ENCODE measurements at regions not wholly inside any gene's neighbourhood (a gene's known extent, or its start where the extent isn't known, plus 50 kb on each side); places are given as distances from the start of the nearest gene placed in this dataset.

- no peak for DNase-seq
Measured at GRCh38 chr19:31223740-31224534, 125.3 kb downstream of the TSHZ3 start.

- DNase-seq: peak; percentile 59
Measured at GRCh38 chr19:31220540-31220939, 128.7 kb downstream of the TSHZ3 start.

DNA sequence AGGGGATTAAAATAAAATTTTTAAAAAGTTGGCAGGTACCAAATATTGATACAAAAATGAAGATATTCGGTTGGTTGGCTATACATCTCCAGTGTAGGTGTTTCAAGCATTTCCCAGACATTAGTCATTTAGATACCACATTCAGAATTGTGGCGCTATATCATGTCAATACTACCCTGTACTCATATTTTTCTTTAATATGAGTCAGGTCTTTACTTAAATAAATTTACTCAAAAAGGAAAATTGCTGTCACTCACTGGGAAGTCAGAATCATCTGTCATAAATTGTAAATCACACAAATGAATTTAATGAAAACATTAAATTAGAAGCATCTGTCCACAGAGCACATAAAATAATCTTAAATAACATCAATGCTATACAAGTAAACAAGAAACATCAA, 134.2 kb downstream of the TSHZ3 start:
- DNase-seq: peak; percentile 83

DNA sequence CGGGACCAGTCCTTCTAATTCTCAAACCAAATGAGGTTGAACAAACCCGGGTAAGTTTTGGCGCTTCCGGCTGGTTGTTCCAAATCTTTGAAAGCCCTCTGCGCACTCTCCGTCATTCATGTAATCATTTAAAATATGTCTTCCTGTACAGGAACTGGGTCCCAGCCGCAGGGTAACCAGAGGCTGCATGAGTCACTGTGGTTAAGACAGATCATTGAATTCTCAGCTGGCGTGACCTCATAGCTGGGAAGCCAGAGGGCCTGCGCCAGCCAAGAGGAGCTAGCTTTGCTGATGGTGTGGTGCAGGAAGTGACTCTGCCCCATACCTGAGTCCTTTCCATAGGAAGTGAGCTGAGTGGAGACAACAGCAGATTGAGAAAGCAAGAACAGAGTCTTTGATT, 135.2 kb downstream of the TSHZ3 start:
- DNase-seq: peak; percentile 97

- DNase-seq: no peak
Measured at GRCh38 chr19:31211088-31211487, 138.1 kb downstream of the TSHZ3 start.

DNA sequence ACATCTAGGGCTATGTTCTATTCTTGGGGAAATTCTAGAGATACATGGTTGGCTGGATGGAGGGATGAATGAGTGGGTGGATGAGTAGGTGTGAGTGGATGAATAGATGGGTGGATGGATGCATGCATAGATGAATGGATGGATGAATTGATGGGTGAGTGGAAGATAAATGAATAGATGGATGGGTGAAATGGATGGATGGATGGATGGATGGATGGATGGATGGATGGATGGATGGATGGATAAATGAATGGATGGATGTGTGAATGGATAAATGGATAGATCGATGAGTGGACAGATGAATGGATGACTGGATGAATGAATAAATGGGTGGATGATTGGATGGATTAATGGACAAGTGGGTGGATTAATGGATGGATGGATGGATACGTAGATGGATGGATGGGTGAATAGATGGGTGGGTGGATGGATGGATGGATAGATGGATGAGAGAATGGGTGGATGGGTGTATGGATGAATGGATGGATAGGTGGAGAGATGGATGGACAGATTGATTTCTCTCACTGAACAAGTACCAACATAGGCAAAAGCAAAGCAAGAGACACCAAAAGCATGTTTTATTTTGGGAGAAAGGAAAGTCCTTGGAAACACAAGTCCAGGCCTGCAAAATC, 143.2 kb downstream of the TSHZ3 start:
- no peak for DNase-seq

DNA sequence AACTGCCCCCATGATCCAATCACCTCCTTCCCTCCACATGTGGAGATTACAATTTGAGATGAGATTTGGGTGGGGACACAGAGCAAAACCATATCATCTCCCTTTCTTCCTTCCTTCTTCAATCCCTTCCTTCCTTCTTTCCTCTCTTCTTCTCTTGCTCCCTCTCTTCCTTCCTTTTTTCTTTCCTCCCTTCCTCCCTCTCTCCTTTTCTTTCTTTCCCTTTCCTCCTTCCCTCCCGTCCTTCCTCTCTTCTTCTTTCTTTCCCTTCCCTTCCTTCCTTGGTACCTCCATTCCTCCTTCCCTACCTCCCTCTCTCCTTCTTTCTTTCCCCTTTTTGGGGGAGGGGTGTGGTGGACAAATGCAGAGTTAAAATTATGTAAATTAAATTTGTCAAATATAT, 145.1 kb downstream of the TSHZ3 start:
- DNase-seq: no peak

- no peak for DNase-seq
Measured at GRCh38 chr19:31185261-31185660, 164.0 kb downstream of the TSHZ3 start.

DNA sequence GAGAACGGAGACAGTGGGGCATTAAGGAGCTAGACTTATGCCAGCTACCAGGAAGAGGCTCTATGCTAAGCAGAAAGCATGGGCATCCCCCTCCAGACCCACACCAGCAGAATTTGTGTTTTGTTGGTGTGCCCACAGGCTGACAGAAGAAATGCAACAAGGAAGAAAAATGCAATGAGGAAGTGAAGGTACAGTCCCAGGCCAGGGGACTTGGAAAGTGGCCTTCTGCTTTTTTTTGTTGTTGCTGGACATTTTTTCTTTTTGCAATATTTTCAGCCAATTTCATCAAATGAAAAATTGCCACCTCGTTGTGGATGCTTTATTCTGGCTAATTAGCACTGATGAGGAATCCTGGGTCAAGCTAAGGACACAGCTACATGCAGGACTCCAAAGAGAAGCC, 167.7 kb downstream of the TSHZ3 start:
- no peak for DNase-seq

DNA sequence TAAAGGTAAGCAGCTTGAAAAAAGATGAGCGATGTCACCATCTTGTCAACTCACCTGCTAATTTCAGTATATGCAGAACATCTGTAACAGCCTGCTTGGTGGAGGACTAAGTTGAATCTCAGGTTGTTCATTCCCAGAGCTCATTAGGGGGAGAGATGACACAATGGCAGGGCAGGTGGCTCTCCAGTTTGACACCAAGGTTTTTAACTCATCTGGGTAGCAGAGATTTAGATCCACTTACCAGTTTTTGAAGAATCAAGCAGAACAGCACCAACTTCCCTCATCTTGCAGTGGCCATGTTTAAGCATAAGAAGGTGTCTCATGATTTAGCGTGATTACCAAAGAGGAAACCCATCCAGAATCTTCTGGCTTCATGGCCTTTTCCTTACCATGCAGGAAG, 168.3 kb downstream of the TSHZ3 start:
- no peak for DNase-seq

DNA sequence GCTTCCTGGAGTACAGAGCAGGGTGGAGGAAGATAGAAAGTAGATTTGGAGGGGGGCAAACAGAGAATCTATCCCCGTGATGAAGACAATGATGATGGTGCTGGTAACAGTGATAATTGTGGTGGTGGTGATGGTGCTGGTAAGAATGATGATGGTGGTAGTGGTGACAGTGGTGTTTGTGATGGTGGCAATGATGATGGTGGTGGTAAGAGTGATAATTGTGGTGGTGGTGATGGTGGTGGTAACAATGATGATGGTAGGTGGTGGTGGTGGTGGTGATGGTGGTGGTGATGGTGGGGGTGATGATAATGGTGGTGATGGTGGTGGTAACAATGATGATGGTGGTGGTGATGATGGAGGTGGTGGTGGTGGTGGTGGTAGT, 169.8 kb downstream of the TSHZ3 start:
- no peak for DNase-seq

- DNase-seq: no peak
Measured at GRCh38 chr19:31178833-31179470, 170.3 kb downstream of the TSHZ3 start.

DNA sequence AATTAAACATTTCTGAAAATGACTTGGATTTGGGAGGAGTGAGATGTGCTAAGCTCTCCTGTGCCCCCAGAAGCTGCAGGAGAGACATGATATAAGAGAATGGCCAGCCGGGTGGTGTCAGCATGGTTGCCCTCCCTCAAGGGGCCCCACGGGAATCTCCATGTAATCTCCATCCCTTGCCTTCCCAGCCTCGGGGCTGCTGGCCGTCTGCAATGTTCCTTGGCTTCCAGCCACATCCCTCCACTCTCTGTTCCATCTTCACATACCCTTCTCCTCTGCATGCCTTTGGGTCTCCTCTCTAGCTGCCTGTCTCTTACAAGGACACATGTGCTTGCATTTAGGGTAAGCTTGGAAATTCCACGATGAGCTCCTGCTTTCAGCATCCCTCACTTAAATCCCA, 172.0 kb downstream of the TSHZ3 start:
- DNase-seq: no peak

DNA sequence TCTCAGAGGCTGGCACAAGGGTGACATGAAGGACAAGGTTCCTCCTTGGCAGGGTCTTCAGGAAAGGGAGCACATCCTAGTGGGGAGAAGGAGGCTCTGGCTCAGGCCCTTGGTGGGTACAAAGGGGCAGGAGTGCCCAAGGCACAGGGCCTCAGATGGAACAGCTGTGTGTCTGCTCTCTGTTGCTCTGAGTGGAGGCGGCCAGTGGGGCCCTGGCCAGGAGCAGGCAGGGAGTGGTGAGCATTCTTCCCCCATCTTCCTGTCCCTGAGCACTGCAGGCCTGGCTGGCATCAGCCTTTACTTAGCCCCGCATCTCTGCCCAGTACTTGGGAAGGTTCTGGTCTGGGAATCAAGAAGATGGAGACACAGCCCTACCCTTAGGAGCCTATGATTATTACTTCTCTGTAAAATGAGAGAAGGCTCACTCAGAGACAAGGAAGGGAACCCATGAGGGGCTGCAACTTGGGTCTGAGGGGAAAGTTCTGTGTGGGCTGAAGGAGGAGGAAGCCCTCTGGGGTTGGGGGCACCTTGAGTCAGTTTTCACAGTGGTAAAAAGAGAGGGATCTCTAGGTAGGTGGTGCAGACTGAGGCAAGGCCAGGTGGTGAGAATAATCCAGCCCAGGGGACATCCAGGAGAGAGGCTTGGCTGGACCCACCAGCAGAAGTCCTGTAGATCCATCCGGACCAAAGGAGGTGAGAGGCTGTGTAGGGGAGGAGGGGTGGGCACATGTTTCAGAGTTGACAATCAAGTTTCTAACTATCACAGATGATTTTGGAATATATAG, 173.5 kb downstream of the TSHZ3 start:
- no peak for DNase-seq

GRCh38 chr19:31174948-31175347, 174.3 kb downstream of the TSHZ3 start:
- DNase-seq: no peak

- DNase-seq: no peak
Measured at GRCh38 chr19:31173991-31174390, 175.2 kb downstream of the TSHZ3 start.

DNA sequence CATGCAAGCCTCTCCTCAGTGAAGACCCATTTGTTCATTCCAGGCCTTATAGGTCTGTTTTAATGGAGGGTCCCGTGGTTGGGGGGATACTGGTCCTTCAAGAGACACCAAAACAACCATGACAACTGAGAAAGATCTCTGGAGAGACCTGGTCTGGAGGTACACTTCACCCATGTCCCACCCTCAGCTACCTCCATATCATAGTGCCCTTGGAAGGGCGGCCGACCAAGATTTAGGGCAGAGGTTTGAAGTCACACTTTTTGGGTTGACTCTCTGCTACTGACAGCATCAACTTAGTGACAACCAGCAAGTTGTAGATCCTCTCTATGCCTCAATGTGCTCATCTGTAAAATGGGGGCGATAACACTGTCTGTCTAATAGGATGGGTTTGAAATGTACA, 177.3 kb downstream of the TSHZ3 start:
- no peak for DNase-seq

DNA sequence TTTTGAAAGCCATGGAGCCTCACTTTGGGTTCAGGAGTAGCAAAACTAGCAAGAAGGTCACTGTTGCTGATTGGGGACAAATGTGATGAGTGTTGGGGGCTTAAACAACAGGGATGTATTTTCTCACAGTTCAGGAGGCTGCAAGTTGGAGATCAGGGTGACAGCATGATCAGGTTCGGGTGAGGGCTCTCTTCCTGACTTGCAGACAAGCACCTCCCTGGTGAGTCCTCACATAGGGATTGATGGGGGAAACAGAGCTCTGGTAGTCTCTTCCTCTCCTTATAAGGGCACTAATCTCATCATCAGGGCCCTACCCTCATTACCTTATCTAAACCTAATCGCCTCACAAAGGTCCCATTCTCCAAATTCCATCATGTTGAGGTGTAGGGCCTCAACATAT, 179.2 kb downstream of the TSHZ3 start:
- no peak for DNase-seq

DNA sequence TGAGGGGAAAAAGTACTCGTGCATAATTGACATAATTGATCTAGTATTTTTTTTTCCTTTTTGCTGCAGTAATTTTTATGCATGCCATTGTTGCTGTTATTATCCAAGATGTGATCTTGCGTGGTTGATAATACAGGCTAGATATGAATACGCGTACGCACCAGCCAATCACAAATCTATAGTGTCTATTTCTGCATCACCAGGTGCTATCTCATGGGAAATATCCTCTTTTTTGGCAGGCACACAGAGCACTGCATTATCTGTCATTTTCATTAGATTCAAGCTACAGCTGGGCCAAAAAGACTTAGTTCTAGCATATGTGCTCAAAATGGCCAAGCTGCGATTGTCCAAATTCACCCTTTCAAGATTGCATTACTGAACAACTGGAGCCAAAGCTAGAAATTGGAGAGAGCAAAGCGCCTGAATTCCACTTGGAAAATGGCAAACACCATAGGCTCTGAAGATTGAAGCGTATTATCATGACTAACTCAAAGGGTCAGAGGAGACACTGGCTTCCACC, 181.1 kb downstream of the TSHZ3 start:
- DNase-seq: no peak

GRCh38 chr19:31167690-31168089, 181.5 kb downstream of the TSHZ3 start:
- DNase-seq: no peak

- DNase-seq: no peak
Measured at GRCh38 chr19:31166206-31166605, 183.0 kb downstream of the TSHZ3 start.

GRCh38 chr19:31164791-31165251, 184.4 kb downstream of the TSHZ3 start:
- no peak for DNase-seq

DNA sequence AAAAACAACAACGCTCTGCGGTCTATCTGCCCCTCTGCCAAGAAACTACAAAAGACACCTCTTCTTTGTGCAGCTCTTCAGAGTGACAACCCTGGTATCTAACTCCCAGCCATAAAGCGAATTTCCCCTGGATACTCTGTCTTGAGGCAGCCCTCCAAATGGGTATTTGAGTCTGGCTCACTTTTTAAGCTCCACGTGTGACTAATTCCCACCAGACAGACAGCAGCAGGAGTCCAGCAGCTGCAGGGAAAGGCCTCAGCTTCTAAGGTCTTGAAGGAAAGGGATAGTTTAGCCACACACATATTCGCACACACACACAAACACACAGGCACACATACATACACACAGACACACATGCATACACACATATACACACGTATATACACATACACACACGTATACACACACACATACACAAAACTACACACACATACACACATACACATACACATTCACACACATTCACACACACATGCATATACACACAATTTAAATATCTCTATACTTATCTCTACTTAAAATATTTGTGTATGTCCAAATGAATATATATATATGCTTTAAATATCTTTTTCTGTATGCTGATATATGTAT, 188.8 kb downstream of the TSHZ3 start:
- DNase-seq: no peak
